Keratinocyte (primary cell): ENCODE measurements at regions not wholly inside any gene's neighbourhood (a gene's known extent, or its start where the extent isn't known, plus 50 kb on each side); places are given as distances from the start of the nearest gene placed in this dataset.

Experiments
- EZH2 ChIP-seq: IDR thresholded peaks from one replicate; pipeline ENCODE4 v1.6.1; 2012; ENCODE audit warnings: inconsistent platforms, mild to moderate bottlenecking, low read length, moderate library complexity
- TF ChIP-seq, protein P1 (sequence below), 3 experiments: IDR thresholded peaks in 1 of 3; conservative IDR thresholded peaks in 1 of 3; optimal IDR thresholded peaks in 1 of 3; 2 replicates in 2 of 3; 3 replicates in 1 of 3; pipeline versions ENCODE3 to v1.5.1; 2011; ENCODE audit warnings: low read length in 3 of 3, mild to moderate bottlenecking in 3 of 3, moderate library complexity in 2 of 3, control low read depth in 1 of 3, inconsistent platforms in 1 of 3; ENCODE audit not compliant: insufficient read depth in 2 of 3; ENCODE audit errors: extremely low read depth in 1 of 3

DNA sequence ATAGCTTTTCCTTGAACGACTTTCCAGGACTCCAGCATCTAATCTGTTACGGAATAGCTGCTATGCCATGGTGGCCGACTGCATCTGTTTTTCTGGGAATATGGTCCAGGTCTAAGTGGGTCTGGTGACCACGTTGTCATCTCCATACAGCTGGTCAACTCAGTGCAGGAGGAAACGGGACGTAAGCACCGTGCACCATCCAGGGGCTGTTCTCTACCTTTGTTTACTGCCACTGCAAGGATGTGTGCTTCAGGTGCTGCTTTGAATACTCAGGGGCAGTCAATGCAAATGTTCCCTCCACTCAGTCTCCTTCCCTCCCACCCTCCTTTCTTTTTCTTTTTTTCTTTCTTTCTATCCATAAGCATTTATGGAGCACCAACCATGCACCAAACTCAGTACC is 648.2 kb downstream of the VRK1 start:
- TF ChIP-seq, protein P1, sequence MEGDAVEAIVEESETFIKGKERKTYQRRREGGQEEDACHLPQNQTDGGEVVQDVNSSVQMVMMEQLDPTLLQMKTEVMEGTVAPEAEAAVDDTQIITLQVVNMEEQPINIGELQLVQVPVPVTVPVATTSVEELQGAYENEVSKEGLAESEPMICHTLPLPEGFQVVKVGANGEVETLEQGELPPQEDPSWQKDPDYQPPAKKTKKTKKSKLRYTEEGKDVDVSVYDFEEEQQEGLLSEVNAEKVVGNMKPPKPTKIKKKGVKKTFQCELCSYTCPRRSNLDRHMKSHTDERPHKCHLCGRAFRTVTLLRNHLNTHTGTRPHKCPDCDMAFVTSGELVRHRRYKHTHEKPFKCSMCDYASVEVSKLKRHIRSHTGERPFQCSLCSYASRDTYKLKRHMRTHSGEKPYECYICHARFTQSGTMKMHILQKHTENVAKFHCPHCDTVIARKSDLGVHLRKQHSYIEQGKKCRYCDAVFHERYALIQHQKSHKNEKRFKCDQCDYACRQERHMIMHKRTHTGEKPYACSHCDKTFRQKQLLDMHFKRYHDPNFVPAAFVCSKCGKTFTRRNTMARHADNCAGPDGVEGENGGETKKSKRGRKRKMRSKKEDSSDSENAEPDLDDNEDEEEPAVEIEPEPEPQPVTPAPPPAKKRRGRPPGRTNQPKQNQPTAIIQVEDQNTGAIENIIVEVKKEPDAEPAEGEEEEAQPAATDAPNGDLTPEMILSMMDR (optimal IDR thresholded peaks at IDR 0.05 in 1 of 3, IDR thresholded peaks at IDR 0.05 in 1 of 3, conservative IDR thresholded peaks at IDR 0.05 in 1 of 3; ENCODE audit: extremely low read depth in 1 of 3, insufficient read depth in 2 of 3, low read length in 3 of 3) = no peak
- no peak for TF ChIP-seq EZH2
